Pancreas (tissue), 10 donors: ENCODE measurements at regions not wholly inside any gene's neighbourhood (a gene's known extent, or its start where the extent isn't known, plus 50 kb on each side); places are given as distances from the start of the nearest gene placed in this dataset.

ENCODE experiments used
- ATAC-seq, 4 donors: fragments of 200-7000 bp; cut with Tn5 transposase; one replicate each; pipeline versions ENCODE4 v1.8.0 to v1.9.1; 2020; ENCODE audit warnings: mild to moderate bottlenecking in 4 of 4, moderate library complexity in 4 of 4
- DNase-seq, 6 donors: peaks; one replicate each; pipeline ENCODE4 v3.0.0-alpha.2; 2020
- FAIRE-seq: peaks from 2 replicates; lab custom pipeline; 2012; peaks lifted over from hg19 to GRCh38; lab: Jason Lieb, UNC
- H3K27ac ChIP-seq, 4 donors: fragments of 200-600 bp; sonication (generic); 1 replicate in 3 of 4; 2 replicates in 1 of 4; pipeline versions ENCODE4 v1.5.0 to v1.8.0; 2020
- H3K27me3 ChIP-seq, 4 donors: fragments of 200-600 bp; one replicate each; pipeline ENCODE4 v1.8.0; 2021
- H3K36me3 ChIP-seq, 3 donors: fragments of 200-600 bp; sonication (generic) in 1 of 3; one replicate each; pipeline versions ENCODE4 v1.5.0 to v1.8.0; 2020 to 2021
- H3K4me1 ChIP-seq, 3 donors: fragments of 200-600 bp; one replicate each; pipeline ENCODE4 v1.8.0; 2021
- H3K4me3 ChIP-seq, 4 donors: fragments of 200-600 bp; sonication (generic) in 2 of 4; one replicate each; pipeline versions ENCODE4 v1.5.0 to v1.8.0; 2020 to 2021
- H3K9me3 ChIP-seq, 4 donors: fragments of 200-600 bp; one replicate each; pipeline ENCODE4 v1.8.0; 2021
- WGBS, 2 donors: extraction: QIAGEN DNeasy Blood & Tissue Kit; methylation state at CpG; one replicate each; pipeline ENCODE4 v1.1.7; 2013; 5-methylcytosine and 5-hydroxymethylcytosine counted together
- intact Hi-C, 3 donors: fragments of 100-400 bp; cut with DNase I; formaldehyde crosslinking; loops; one replicate each; pipeline versions ENCODE4 v1.11.1 to v1.14.2; 2022
- TF ChIP-seq, protein P1 (sequence below), 4 donors: fragments of 200-600 bp; sonication (generic) in 3 of 4; IDR thresholded peaks; one replicate each; pipeline versions ENCODE4 v1.5.0 to v1.8.0; 2021; ENCODE audit warnings: antibody characterized with exemption in 4 of 4
- donor health status: healthy with polysubstance abuse.
- donor health status: DM: no; HTN: no; CAD: no; lungs with moderate emphysema.
- donor health status: DM: no; HTN: no; CAD: no.
- donor health status: control.
- donor health status: control.
- donor health status: Bipolar disorder and iron deficiency.
- donor health status: DM: yes; HTN: yes; CAD: no.
- donor health status: DM: no; HTN: no; CAD: no.
- donor health status: DM: no; HTN: no; CAD: no.
- donor health status: DM: yes; HTN: yes; CAD: no.

DNA sequence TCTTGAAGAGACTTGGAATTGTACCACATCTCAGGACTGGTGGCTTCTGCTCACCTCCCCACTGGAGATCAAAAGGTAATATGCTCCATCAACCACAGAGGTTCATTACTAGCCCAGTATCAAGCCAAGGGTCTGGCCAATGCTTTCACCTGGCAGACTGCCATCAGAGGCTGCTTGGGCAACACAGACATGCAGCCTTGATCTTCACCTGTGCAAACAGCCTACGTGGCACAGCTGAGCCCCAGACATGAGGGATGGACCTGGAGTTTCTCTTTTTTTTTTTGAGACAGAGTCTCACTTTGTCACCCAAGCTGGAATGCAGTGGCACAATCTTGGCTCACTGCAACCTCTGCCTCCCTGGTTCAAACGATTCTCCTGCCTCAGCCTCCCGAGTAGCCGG is 105.6 kb upstream of the HES1 start:
- DNase-seq, result peak; percentile 77 to 86 (median 80)
- ATAC-seq, result peak; percentile 87 to 91 (median 90)
- no peaks in the 10 kb centered on the region for H3K36me3 ChIP-seq
- TF ChIP-seq, protein P1, sequence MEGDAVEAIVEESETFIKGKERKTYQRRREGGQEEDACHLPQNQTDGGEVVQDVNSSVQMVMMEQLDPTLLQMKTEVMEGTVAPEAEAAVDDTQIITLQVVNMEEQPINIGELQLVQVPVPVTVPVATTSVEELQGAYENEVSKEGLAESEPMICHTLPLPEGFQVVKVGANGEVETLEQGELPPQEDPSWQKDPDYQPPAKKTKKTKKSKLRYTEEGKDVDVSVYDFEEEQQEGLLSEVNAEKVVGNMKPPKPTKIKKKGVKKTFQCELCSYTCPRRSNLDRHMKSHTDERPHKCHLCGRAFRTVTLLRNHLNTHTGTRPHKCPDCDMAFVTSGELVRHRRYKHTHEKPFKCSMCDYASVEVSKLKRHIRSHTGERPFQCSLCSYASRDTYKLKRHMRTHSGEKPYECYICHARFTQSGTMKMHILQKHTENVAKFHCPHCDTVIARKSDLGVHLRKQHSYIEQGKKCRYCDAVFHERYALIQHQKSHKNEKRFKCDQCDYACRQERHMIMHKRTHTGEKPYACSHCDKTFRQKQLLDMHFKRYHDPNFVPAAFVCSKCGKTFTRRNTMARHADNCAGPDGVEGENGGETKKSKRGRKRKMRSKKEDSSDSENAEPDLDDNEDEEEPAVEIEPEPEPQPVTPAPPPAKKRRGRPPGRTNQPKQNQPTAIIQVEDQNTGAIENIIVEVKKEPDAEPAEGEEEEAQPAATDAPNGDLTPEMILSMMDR (IDR thresholded peaks at IDR 0.05), result no peak
- peak overlapping the region in 1 of 4 donors; percentile 52 for H3K27ac ChIP-seq
- intact Hi-C loops, result no loop called here
- no peak for FAIRE-seq
- H3K4me3 ChIP-seq, result no peak overlapping the region
- H3K27me3 ChIP-seq, result no peaks in the 10 kb centered on the region
- WGBS, 2 donors, result 28 to 31% methylated on average over 4 of the region's 4 CpGs
- H3K4me1 ChIP-seq, result peaks cover 0 to 14% (median 7%) of the 10 kb centered on the region in 3 donors
- H3K9me3 ChIP-seq, result no peaks in the 10 kb centered on the region

DNA sequence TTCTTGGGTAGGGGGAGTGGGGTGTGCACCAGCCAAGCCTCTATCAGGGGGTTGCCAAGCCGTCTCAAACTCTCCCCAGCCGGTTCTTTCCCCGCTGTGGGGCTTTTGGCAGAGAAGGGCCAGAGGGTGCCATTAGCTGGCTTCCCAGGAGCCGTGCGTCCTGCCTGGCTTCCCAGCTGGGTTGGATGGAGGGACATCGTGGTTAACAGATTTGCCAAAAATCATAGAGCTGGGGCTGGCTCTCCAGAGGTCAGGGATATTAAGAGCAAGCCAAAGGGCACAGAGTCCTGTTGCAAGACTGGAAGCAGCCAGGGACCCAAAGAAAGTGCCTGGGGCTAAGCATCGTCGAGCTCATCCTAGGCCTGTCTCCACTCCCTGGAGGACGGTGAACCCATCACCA is 104.6 kb upstream of the HES1 start:
- no peaks in the 10 kb centered on the region for H3K36me3 ChIP-seq
- no peak for ATAC-seq
- intact Hi-C loops, result no loop called here
- WGBS, 2 donors, result 97 to 98% methylated on average over 9 of the region's 9 CpGs
- no peak overlapping the region for H3K4me3 ChIP-seq
- TF ChIP-seq, protein P1 (IDR thresholded peaks at IDR 0.05), result no peak
- H3K4me1 ChIP-seq, result peaks cover 0 to 14% (median 7%) of the 10 kb centered on the region in 3 donors
- no peak overlapping the region for H3K27ac ChIP-seq
- H3K9me3 ChIP-seq, result no peaks in the 10 kb centered on the region
- H3K27me3 ChIP-seq, result no peaks in the 10 kb centered on the region
- no peak for DNase-seq
- no peak for FAIRE-seq

DNA sequence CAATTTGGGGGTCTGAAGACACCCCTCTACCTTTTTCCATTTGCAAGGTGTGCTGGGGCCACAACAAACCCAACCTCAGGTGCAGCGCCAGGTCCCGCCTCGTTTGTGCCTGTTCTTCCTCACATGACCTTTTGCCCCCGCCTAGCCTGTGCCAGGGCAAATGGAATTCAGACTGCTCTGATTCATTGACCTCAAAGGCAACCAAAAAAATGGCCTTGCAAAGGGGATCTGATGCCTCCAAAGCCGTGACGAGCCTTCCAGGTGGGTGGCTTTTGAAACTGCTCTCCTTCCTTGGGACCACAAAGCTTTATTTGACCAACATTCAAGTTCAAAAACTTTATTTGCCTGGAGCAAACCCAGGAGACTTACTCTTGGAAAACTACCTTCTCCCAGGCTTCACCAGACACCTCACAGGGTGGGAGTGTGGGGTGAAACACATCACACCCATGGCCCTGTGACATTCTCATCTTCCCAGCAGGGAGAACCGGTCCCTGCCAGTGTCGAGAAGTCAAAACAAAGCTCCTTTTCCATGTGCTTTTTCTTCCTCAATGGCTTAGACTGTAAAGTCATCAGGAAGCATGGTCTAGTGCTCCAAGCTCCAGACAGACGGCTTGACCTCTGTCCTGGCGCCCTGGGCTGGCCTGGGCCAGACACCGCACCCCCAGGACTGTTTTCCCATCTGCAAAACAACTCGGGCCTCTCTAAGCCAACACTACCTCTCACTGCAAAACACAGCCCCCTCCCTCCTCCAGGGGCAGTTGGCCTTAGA is 103.9 kb upstream of the HES1 start:
- Histone ChIP-seq H3K9me3 (no peaks in the 10 kb centered on the region), H3K4me1 (peaks cover 0 to 14% (median 7%) of the 10 kb centered on the region in 3 donors), H3K27ac (no peak overlapping the region), H3K36me3 (no peaks in the 10 kb centered on the region), H3K4me3 (no peak overlapping the region), H3K27me3 (no peaks in the 10 kb centered on the region)
- intact Hi-C loops, result no loop called here
- no peak for ATAC-seq
- TF ChIP-seq, protein P1 (IDR thresholded peaks at IDR 0.05), result no peak
- 83 to 86% methylated on average over 12 of the region's 12 CpGs for WGBS, 2 donors
- no peak for DNase-seq
- FAIRE-seq, result no peak

DNA sequence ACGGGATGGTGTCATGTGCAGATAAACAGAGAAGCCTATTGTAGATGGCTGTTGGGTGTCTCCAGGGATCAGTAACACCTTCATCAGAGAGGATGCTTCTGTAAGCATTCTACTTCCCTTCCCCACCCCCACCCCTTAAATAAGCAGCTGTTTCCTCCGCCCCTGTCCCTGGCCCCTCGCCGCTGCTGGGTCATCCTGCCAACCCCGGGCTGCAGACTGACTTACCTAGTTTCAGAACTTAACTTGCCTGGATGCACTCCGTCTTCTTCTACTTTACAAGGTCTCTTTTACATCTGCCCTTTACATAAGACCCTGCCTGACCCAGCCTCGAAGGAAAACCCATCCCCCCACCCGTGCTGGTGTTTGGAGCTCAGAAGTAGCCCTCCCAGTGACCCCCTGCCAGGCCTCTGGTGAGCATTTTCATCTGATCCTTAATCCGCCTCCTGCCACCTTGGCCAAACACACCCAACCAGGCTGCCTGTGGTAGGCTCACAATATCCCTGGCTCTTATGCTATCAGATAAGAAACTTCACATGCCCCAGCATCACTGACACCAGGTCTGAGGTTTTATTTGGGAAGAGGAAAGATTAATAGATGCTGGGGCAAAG is 103.0 kb upstream of the HES1 start:
- no peak overlapping the region for H3K4me3 ChIP-seq
- ATAC-seq (no peak), DNase-seq (no peak), FAIRE-seq (no peak)
- peaks cover 0 to 14% (median 7%) of the 10 kb centered on the region in 3 donors for H3K4me1 ChIP-seq
- no peaks in the 10 kb centered on the region for H3K36me3 ChIP-seq
- TF ChIP-seq, protein P1 (IDR thresholded peaks at IDR 0.05), result no peak
- WGBS, 2 donors, result 74 to 76% methylated on average over 9 of the region's 9 CpGs
- no peaks in the 10 kb centered on the region for H3K9me3 ChIP-seq
- intact Hi-C loops, result no loop called here
- no peaks in the 10 kb centered on the region for H3K27me3 ChIP-seq
- no peak overlapping the region for H3K27ac ChIP-seq
